GM10248 (cell line): ENCODE measurements at regions not wholly inside any gene's neighbourhood (a gene's known extent, or its start where the extent isn't known, plus 50 kb on each side); places are given as distances from the start of the nearest gene placed in this dataset.

Experiments used
- CTCF ChIA-PET: fragments of 300-600 bp; sonication (Branson Sonifier 250); formaldehyde crosslinking; extraction: SDS; loops from one replicate; lab custom pipeline; 2021; ENCODE audit warnings: antibody characterized with exemption; lab: Yijun Ruan, JAX
- POLR2A ChIA-PET: fragments of 350-650 bp; sonication (Branson Sonifier 250); formaldehyde crosslinking; extraction: SDS; loops from one replicate; lab custom pipeline; 2020; ENCODE audit warnings: antibody characterized with exemption; lab: Yijun Ruan, JAX
- DNase-seq: peaks from one replicate; pipeline ENCODE4 v3.0.0; 2012; ENCODE audit errors: extremely low spot score
- CTCF ChIP-seq: IDR thresholded peaks from 2 replicates; pipeline ENCODE4 v1.5.1; 2012; ENCODE audit warnings: mild to moderate bottlenecking, low read depth; ENCODE audit errors: extremely low read depth, missing control alignments, control extremely low read depth

- no peak for TF ChIP-seq CTCF
- DNase-seq: no peak
- CTCF ChIA-PET: no interaction called here
- POLR2A ChIA-PET: no interaction called here
These were observed 1196.0 kb downstream of the GALC start for GRCh38 chr14:86797075-86797351.

- ChIA-PET CTCF (no interaction called here), POLR2A (no interaction called here)
- DNase-seq: no peak
- no peak for TF ChIP-seq CTCF
These were observed 1196.5 kb downstream of the GALC start for GRCh38 chr14:86796221-86797074.

GRCh38 chr14:86794689-86795088 is 1198.3 kb downstream of the GALC start:
- TF ChIP-seq CTCF: no peak
- CTCF ChIA-PET: no interaction called here
- POLR2A ChIA-PET: no interaction called here
- DNase-seq: no peak

- no peak for TF ChIP-seq CTCF
- no peak for DNase-seq
- POLR2A ChIA-PET: no interaction called here
- CTCF ChIA-PET: no interaction called here
These were observed 1202.3 kb downstream of the GALC start for GRCh38 chr14:86790408-86791364.

GRCh38 chr14:86788224-86788623 is 1204.8 kb downstream of the GALC start:
- TF ChIP-seq CTCF: no peak
- no peak for DNase-seq
- ChIA-PET CTCF (interaction anchor here (0.9 kb wide), 1 partner anchor 15 kb away, joined by 3 read pairs; no protein-coding TSS in a partner anchor), POLR2A (no interaction called here)

- TF ChIP-seq CTCF: no peak
- CTCF ChIA-PET: interaction anchor here (0.9 to 1.0 kb wide), 2 partner anchors 11 to 16 kb away, joined by 3 read pairs; no protein-coding TSS in a partner anchor
- POLR2A ChIA-PET: no interaction called here
- no peak for DNase-seq
These were observed 1205.3 kb downstream of the GALC start for GRCh38 chr14:86787717-86788116.
